GM21360 (cell line): ENCODE measurements at regions not wholly inside any gene's neighbourhood (a gene's known extent, or its start where the extent isn't known, plus 50 kb on each side); places are given as distances from the start of the nearest gene placed in this dataset.
"Not testable (repeated sequence)": the region's sequence is repeated elsewhere in the genome, so short reads cannot be mapped to it uniquely, and the experiment has no call there.

Experiments
- ATAC-seq: cut with Tn5 transposase; IDR thresholded peaks from one replicate; pipeline ENCODE4 v1.9.1; 2021; ENCODE audit warnings: mild to moderate bottlenecking, moderate library complexity; ENCODE audit not compliant: unreplicated experiment

GRCh38 chr5:67817652-67818051 lies 397.9 kb upstream of the PIK3R1 start:
- ATAC-seq, result no peak

- ATAC-seq, result no peak
These were observed 399.1 kb upstream of the PIK3R1 start for GRCh38 chr5:67816456-67816855.

DNA sequence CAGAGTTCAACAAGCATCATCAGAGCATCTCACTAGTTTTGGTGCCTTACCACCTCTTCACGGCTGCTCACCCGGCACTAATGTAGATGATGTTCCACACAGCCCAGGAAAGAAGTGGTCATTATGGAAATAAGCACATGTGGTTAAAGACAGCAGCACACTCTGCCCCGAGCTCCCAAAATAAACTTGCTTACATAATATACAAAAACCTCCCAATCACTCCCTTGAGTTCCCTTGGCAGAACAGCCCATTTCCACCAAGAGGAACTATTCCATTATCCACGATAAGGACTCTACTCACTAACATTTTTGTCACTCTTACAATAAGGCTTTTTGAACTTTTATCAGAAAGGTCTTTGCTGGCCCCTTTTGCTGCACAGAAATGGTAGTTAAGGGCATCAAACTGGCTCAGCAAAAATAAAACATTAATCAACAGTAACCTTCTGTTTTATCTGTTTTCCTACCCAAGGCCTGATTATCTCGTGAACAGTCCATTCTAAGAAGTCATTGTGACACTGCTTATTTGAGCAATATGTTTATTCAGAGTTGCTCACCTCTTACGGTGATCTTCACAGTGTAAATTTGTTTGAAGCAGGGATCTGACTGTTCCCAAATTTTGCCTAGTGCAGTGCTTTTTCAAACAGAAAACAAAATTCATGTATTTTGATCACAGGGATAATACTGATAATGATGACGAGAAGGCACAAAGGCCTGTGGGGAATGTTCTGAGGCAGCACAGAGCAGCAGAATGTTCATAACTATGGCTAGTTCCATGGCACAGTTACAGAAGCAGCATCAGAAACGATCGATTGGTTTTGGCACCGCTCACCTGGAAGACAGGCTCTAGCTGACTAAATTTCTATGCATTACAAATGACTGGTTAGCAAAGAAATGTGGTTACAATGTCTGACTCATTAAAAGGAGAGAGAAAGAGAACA lies 399.8 kb upstream of the PIK3R1 start:
- no peak for ATAC-seq

DNA sequence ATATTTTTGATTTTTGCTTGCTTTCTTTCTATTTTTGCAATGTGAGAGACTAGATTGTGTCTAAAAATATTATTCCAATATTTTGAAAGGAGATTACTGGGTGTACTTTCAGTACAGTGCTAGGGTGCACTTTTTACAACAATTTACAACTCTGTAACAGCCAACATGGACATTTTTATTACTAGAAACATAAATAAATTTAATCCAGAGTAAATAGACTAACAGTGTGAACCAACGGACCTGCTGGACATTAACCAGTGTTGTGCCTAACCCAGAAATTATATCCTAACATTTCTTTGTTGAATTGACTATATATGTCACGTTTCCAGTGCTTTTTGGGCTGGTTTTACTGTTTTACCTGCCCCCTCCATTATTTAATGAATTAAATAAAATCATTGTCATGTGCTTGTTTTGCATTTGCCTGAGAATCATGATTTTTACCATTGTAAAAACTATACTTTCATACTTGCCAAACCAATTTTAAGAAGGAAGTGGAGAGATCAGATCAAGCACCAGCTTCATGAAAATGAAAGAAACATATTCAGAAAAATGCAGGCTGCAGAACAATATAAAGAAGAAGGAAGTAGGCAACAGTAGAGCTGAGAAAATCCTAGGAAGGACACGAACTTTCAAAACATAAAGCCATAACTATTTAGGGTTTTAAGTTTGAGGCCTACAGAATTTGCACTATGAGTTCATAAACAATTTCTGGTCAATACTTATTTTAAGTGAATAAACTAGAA lies 400.8 kb upstream of the PIK3R1 start:
- ATAC-seq, result no peak

DNA sequence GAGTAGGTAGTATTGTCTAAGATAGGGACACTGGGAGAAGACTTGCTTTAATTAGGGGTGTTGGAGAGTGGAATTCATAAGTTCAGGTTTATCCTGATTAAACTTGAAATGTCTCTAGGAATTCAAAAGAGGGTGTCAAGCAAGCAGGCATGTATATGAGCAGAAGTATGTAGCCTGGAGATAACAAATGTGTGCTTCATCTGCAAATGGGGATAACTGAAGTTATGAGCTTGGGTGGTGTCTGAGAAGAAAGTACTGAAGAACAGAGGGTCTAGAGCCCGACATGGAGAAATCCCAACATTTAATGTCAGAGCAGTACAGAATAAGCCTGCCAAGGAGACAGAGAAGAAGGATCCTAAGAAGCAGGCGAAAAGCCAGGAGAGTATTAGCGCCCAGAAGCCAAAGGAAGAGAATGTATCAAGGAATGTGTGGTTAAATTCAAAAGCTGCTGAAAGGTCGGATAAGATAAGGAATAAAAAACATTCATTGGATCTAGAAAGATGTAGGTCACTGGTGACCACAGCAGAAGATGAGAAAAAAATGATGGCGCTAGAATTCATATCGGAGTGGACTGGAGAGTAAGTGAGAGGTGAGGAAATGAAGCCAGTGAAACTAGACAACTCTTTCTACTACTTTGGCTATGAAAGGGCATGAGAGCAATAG lies 401.5 kb upstream of the PIK3R1 start:
- no peak for ATAC-seq

GRCh38 chr5:67809589-67809988 lies 406.0 kb upstream of the PIK3R1 start:
- peak; percentile 45 for ATAC-seq

- no peak for ATAC-seq
These were observed 407.2 kb upstream of the PIK3R1 start for GRCh38 chr5:67808340-67808739.

- peak; percentile 68 for ATAC-seq
These were observed 408.1 kb upstream of the PIK3R1 start for GRCh38 chr5:67807439-67807888.

GRCh38 chr5:67806654-67807438 lies 408.7 kb upstream of the PIK3R1 start:
- peak; percentile 4 for ATAC-seq

- ATAC-seq, result no peak
These were observed 409.7 kb upstream of the PIK3R1 start for GRCh38 chr5:67805666-67806348.

DNA sequence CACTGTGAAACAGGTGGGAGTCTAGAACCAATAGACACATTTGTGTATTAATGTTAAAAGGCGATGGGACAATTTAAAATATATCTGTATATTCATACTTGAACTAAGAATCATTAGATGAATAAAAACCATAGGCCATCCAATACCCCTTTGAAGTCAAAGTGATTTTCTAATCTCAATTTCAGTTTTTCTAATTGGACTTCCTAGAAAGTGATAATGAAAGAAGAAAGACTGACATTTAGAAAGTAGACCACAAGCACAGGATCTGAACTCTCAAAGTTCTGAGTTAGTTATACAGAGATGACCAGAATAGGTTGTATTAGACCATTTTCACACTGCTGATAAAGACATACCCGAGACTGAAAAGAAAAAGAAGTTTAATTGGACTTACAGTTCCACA lies 412.8 kb upstream of the PIK3R1 start:
- no peak for ATAC-seq

DNA sequence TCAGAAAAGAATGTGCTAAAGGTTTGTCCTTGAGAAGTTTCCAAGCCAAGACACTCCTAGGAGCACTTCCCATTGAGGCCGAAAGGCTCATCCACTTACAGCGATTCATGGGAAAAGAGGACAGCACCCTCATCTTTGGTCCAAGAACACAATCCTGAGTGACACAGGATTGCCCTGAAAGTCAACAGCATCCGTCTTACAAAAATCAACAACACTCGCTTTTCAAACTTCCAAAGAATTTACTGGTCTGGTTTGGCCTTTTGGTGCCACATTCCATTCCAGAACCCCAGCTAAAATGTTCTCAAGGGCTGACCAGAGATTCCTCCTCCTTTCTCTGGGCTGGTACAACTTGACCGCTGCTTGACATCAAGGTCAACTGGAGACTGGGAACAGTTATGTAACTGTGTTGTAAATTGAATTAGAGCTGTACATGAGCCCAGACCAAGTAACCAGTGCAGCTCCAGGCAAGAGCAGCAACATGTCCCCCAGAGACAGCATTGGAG lies 415.8 kb upstream of the PIK3R1 start:
- ATAC-seq, result no peak

DNA sequence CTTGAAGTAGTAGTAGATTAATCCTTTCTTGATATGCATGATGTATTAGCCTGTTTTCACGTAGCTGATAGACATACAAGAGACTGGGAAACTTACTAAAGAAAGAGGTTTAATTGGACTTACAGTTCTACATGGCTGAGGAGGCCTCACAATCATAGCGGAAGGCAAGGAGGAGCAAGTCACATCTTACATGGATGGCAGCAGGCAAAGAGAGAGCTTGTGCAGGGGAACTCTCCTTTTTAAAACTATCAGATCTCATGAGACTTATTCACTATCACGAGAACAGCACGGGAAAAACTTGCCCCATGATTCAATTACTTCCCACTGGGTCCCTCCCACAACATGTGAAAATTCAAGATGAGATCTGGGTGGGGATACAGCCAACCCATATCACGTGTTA lies 417.1 kb upstream of the PIK3R1 start:
- ATAC-seq, result not testable (repeated sequence)

GRCh38 chr5:67795781-67796477 lies 419.6 kb upstream of the PIK3R1 start:
- no peak for ATAC-seq

GRCh38 chr5:67793966-67794365 lies 421.6 kb upstream of the PIK3R1 start:
- ATAC-seq, result no peak

DNA sequence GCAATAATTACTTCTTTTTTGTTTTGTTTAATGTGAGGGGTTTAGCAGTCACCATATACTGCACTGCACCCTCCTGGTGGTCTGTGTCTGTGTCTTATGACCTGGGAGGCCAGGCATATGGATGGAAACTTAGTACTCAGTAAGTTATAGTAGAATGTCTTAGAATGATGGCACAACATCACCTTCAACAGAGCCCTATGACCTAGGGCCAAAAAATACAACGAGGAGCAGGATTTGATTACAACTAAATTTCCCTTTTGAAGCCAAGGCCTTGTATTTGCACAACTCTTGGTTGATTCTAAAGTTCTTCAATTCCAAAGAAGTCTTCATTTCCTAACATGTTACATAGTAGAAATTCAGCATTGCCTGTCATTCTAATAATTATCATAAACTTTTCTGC lies 422.1 kb upstream of the PIK3R1 start:
- ATAC-seq, result no peak

DNA sequence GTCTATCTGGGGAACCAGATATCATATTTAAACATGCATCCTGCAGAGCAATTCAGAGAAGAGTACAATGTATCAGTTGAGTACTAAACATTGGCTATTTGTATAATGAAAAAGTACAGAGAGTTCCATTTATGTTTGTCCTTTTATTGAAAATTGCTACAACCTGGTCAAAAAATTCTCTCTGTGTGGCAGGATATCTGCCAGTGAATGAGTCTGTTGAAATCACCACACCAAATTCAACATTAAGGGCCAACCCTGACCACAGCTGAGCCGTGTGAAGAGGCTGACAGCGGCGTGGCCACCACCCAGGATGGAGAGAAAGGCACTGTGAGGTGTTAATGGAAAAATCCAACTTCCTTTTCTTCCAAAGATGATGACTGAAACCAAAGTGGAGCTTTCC lies 422.7 kb upstream of the PIK3R1 start:
- ATAC-seq, result no peak

- ATAC-seq, result no peak
These were observed 425.2 kb upstream of the PIK3R1 start for GRCh38 chr5:67790390-67790789.

- not testable (repeated sequence) for ATAC-seq
These were observed 435.5 kb upstream of the PIK3R1 start for GRCh38 chr5:67779893-67780623.
